IPS-NIHi11 (cell line): ENCODE measurements at regions not wholly inside any gene's neighbourhood (a gene's known extent, or its start where the extent isn't known, plus 50 kb on each side); places are given as distances from the start of the nearest gene placed in this dataset.
A peak's percentile ranks its signal among the peaks of the same experiment; 100 is the strongest.
"Not testable (repeated sequence)": the region's sequence is repeated elsewhere in the genome, so short reads cannot be mapped to it uniquely, and the experiment has no call there.

Source experiments
- DNase-seq: peaks from one replicate; pipeline ENCODE4 v3.0.0; 2012; ENCODE audit warnings: mixed read lengths, low spot score

DNA sequence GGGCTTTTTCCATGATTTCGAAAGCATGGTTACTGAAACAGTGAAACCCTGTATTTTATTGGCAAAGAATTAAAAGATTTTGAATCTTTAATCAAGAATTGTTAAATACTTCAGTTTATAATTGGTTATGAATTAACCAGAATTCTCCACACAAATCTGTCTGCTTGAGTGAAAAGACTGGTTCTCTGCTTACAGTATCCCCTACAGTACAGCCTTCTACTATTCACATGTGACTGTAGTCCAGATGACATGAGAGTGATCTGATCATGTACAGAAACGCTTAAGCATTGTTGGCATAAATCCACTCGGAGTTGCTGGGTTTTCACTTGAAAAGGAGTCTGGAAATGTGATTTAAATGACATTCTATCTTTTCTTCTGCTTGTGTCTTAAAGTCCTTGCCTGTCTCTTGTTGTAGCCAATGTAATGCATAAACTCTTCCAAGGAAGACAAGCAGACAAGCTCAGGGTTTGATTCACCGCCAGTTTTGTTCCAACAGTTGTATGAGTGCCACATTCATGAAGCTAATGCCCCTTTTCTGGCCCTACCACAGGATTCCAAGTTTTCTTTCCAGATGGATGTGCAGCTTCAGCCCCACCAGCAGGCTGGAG lies 222.0 kb upstream of the LRIG3 start:
- no peak for DNase-seq

DNA sequence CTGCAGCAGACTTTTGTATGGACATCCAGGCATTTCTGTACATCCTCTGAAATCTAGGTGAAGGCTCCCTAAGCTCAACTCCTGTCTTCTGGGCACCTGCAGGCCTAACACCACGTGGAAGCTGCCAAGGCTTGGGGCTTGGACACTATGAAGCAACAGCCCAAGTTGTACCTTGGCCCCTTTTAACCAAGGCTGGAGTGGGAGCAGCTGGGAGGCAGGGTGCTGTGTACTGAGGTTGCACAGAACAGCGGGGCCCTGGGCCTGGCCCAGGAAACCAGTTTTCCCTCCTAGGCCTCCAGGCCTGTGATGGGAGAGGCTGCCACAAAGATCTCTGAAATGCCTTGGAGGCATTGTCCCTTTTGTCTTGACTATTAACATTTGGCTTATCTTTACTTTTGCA lies 214.4 kb upstream of the LRIG3 start:
- no peak for DNase-seq

GRCh38 chr12:59131462-59131861 lies 211.2 kb upstream of the LRIG3 start:
- peak; percentile 23 for DNase-seq

GRCh38 chr12:59122784-59123183 lies 202.5 kb upstream of the LRIG3 start:
- DNase-seq: no peak

- no peak for DNase-seq
Measured at GRCh38 chr12:59121451-59121850, 201.1 kb upstream of the LRIG3 start.

DNA sequence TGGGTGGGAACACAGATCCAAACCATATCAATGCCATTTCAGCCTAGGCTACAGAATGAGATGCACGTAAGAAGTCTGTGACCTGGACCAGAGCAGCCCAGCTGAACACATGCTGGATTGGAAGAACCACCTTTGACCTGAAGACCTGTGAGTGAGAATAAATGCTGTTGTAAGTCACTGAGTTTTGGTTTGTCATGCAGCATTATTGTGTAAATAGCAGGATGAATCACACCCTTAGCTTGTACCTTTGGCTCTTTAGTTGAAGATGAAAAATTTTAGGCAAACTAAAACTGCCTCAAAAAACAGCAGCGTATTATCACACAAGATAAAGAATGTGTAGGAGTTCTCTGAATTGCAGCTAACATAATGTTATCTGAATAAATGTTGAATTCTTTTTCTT lies 199.4 kb upstream of the LRIG3 start:
- DNase-seq: no peak

- no peak for DNase-seq
Measured at GRCh38 chr12:59118356-59118755, 198.1 kb upstream of the LRIG3 start.

DNA sequence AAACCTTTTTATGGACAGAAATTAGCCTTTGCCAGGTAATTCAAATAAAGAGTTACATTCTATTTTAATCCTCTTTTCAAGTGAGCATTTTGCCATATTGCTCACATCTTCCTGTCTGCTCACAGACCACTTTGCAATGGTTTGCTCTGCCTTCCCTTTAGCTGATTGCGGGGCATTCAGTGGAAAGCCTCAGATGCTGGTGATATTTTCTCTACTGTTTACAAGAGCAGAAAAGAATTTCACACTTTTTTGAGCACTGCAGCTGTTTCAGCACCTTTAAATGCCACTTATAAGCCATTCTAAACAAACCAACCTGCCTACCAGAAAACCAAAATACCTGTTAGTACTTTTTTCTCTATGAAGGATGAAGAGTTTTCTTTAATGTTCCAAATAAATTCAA lies 195.7 kb upstream of the LRIG3 start:
- no peak for DNase-seq

GRCh38 chr12:59115526-59115925 lies 195.2 kb upstream of the LRIG3 start:
- no peak for DNase-seq

- peak; percentile 73 for DNase-seq
Measured at GRCh38 chr12:59113831-59114615, 193.7 kb upstream of the LRIG3 start.

DNA sequence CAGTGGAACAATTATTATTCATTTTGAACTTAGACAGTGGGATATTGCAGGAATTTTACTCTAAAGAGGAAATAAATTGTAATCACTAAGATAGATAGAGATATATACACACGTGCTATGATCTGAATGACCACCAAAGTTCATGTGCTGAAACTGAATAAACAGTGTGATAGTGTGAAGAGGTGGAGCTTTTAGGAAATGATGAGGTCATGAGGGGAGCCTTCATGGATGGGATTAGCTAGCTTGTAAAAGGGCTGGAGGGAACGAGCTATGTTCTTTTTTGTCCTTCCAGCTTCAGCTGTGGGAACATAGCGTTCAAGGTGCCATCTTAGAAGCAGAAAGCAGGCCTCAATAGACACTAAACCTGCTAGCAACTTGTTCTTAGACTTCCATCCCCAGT lies 191.5 kb upstream of the LRIG3 start:
- DNase-seq: no peak

DNA sequence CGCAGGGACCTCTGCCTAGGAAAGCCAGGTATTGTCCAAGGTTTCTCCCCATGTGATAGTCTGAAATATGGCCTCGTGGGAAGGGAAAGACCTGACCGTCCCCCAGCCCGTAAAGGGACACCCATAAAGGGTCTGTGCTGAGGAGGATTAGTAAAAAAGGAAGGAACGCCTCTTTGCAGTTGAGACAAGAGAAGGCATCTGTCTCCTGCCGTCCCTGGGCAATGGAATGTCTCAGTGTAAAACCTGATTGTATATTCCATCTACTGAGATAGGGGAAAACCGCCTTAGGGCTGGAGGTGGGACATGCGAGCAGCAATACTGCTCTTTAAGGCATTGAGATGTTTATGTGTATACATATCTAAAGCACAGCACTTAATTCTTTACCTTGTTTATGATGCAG lies 188.2 kb upstream of the LRIG3 start:
- DNase-seq: not testable (repeated sequence)

DNA sequence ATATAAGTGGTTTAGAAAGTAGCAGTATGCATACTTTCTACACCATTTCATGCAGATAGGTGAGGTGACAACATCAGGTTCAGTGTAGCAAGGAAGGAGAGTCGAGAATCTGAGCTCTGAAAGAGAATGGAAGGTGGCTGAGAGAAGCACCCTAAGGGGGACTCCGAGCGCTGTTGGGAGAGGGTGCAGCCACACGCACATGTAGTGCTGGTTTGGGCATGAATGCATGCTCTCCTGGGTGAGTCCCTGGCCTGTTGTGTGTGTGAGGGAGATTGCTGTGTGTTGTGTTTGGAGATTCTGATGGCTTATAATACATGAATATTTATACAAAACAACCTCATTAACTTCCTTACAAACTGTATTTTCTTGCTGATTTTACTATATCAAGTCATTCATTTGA lies 180.3 kb upstream of the LRIG3 start:
- no peak for DNase-seq

GRCh38 chr12:59097876-59098275 lies 177.6 kb upstream of the LRIG3 start:
- no peak for DNase-seq

DNA sequence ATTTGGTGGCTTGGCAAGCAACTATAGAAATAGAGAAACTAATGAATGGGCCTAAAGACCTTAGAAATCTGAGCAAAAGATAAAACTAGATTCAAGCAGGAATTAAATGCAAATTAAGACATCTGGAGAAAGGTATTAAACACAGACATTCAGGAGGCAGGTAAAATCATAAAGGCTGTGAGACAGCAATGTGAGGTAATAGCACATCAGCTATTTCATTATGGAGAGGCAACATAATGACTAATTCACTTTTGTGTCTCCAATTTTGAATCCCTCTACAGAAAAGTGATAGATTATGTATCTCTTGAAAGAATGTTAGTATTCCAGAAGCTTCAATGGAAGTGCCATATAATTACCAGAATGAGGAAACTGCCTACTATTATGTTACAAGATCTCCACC lies 175.9 kb upstream of the LRIG3 start:
- DNase-seq: no peak

DNA sequence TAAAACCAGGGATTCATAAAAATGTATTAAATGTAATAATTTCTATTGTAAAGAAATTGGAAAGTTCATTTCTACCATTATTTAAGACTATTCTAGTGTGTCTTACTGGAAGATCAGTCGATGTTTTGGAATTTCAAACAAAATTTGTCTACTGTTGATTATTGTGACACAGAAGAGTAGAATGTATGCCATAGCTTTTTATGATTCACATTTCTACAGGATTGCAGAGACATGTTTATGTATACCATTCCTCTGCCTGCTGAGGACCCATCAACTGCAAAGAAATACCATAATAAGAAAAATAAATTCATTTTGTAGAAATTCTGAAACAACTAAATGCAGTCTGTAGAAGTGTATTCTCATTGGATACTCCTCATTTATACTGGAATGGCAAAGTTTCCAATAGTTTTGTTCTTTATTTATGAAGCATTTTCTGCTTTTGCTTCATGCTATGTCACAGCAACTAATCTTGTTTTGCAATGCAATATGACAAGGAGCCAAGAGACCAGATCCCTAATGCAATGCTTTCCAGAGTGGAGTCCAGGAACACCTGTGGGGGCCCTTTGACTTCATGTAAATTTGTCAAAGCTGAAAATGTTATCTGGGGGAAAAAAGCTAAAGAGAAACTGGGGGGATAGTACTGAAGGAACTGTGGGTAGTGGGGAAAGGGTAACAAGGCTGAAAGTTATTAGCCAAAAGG lies 172.9 kb upstream of the LRIG3 start:
- DNase-seq: no peak

- DNase-seq: no peak
Measured at GRCh38 chr12:59088673-59089072, 168.4 kb upstream of the LRIG3 start.

GRCh38 chr12:59087691-59088090 lies 167.4 kb upstream of the LRIG3 start:
- no peak for DNase-seq

DNA sequence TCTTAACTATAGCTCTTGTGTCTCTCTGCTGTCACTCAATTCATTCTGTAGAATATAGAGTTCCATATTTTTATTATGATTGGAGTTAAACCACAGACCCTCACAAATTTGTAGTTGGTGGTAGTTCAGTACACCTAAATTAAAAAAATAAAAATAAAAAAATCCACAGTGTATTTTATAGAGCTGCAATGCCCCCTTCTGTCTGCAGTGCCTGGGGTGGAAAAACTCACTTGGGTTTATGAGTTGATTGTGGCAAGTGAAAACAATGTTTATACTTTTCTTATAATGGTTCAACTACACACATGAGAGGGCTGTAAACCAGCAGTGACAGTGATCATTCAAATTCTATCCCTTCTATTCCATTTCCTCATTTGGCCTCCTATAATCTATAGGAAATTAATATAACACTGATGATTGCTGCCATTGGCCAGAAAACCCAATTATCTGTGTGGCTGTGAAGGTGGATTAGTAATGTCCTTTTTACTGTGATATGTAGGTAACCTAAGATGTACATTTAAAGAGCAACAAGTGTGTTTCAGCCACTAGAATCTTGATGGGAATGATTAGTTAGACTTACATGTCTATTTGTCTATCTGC lies 166.9 kb upstream of the LRIG3 start:
- no peak for DNase-seq

DNA sequence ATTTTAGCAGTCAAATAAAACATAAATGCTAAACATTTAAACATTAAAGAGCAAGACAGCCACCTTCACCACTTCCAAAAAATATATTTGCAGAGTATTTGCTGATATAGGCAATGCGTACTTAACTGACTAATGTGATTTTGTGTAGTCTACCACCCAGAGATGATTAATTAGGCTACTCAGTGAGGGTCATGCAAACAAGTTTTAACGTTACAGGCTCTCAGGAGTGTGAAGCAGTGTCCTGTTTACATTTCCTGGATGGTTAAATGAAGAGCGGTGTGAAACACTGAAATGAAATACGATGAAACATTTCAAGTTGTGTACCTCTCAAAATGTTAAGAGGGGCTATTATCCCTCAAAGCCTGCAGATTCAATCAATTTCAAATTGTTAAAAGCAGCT lies 165.8 kb upstream of the LRIG3 start:
- DNase-seq: no peak

DNA sequence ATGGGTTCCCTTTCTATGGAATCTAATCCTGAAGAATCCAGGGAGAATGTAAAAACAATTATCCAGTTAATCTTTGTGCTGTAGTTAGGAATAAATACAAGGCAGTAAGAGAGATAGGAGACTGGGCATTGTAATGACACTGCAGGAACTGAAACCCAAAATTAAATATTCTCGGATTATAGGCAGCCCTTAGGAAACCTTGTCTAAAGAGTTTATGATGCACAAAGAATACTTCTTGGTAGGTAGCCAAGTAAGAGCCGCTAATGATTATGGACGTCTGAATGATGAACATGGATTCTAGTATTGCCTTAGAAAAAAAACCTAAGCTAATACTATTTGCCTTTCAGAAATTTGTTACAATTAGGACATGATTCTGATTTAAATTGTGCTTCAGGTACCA lies 165.4 kb upstream of the LRIG3 start:
- DNase-seq: no peak

- peak; percentile 15 for DNase-seq
Measured at GRCh38 chr12:59084511-59085375, 164.4 kb upstream of the LRIG3 start.
